ENCODE measurements at regions not wholly inside any gene's neighbourhood (a gene's known extent, or its start where the extent isn't known, plus 50 kb on each side); places are given as distances from the start of the nearest gene placed in this dataset.

DNA sequence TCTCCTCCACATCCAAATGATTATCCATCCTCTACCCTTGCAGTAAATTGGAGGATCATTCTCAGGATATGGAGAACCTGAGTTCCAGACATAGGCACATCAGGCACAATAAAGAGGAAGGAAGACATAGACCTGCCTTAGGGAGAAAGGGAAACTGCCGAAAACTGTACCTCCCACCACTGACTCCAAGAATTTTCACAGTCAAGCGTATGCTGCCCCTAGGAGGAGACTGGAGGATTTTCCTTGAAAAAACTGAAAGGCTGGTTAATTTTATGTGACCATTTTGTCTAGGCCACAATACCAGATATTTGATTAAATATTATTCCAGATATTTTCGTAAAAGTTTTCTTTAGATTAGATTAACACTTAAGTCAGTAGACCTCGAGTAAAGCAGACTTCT lies 638.5 kb upstream of the PKDCC start:
- TF ChIP-seq, protein P1, sequence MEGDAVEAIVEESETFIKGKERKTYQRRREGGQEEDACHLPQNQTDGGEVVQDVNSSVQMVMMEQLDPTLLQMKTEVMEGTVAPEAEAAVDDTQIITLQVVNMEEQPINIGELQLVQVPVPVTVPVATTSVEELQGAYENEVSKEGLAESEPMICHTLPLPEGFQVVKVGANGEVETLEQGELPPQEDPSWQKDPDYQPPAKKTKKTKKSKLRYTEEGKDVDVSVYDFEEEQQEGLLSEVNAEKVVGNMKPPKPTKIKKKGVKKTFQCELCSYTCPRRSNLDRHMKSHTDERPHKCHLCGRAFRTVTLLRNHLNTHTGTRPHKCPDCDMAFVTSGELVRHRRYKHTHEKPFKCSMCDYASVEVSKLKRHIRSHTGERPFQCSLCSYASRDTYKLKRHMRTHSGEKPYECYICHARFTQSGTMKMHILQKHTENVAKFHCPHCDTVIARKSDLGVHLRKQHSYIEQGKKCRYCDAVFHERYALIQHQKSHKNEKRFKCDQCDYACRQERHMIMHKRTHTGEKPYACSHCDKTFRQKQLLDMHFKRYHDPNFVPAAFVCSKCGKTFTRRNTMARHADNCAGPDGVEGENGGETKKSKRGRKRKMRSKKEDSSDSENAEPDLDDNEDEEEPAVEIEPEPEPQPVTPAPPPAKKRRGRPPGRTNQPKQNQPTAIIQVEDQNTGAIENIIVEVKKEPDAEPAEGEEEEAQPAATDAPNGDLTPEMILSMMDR (IDR thresholded peaks at IDR 0.05) = no peak
- no peak for TF ChIP-seq POLR2A (IDR thresholded peaks at IDR 0.05)

All from uterus (tissue), 2 donors.